ENCODE measurements at regions not wholly inside any gene's neighbourhood (a gene's known extent, or its start where the extent isn't known, plus 50 kb on each side); places are given as distances from the start of the nearest gene placed in this dataset.

DNA sequence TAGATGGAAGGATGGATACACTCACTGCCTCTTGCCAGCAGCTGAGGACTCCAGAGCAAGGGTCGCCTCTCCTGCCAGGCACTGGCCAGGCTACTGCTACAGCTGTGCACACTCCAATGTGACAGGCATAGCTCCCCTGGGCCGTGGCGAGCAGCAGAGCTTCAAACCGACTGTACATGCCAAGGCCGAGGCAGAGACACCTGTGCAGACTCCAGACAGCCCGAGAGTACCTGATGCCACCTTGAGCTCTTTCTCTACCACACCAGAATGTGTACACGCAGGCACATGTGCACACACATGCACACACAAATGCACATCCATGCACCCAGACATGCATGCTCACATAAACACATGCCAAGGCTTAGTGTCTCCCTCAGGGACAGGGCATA lies 508.3 kb upstream of the MYT1L start:
- TF ChIP-seq, protein P1, sequence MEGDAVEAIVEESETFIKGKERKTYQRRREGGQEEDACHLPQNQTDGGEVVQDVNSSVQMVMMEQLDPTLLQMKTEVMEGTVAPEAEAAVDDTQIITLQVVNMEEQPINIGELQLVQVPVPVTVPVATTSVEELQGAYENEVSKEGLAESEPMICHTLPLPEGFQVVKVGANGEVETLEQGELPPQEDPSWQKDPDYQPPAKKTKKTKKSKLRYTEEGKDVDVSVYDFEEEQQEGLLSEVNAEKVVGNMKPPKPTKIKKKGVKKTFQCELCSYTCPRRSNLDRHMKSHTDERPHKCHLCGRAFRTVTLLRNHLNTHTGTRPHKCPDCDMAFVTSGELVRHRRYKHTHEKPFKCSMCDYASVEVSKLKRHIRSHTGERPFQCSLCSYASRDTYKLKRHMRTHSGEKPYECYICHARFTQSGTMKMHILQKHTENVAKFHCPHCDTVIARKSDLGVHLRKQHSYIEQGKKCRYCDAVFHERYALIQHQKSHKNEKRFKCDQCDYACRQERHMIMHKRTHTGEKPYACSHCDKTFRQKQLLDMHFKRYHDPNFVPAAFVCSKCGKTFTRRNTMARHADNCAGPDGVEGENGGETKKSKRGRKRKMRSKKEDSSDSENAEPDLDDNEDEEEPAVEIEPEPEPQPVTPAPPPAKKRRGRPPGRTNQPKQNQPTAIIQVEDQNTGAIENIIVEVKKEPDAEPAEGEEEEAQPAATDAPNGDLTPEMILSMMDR (IDR thresholded peaks at IDR 0.05; ENCODE audit: low read depth, low read length), result no peak
- TF ChIP-seq EZH2phosphoT487 (IDR thresholded peaks at IDR 0.05; ENCODE audit: low read depth), result no peak
